ENCODE measurements at regions not wholly inside any gene's neighbourhood (a gene's known extent, or its start where the extent isn't known, plus 50 kb on each side); places are given as distances from the start of the nearest gene placed in this dataset.

DNA sequence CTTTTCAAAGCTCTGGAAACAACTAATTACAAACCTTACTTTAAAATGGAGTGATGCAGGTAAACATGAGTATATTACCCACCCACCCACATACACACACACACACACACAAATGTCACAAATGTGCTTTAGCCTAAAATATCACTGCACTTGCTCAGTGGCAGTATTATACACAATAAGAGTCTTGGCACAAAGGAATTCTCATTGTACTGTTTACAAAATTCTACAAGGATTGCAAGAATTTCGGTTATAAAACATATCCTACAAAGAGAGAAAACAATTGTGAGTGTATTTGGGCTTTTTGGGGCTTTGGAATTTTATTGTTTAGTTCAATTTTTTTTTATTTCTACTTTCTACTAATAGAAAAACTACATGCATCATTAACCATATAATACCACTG lies 113.2 kb upstream of the BEND6 start:
- no peak for TF ChIP-seq JUND (IDR thresholded peaks at IDR 0.05; ENCODE audit: low read depth)
- no peak for DNase-seq (ENCODE audit: low read depth in 1 of 2, low spot score in 1 of 2)
- in situ Hi-C loops (cut with HindIII; ENCODE audit: low pct_unique_long_range_greater_than_20kb, low sequenced_read_pairs) = no loop called here

- DNase-seq (ENCODE audit: low read depth in 1 of 2, low spot score in 1 of 2) = no peak
- in situ Hi-C loops (cut with HindIII; ENCODE audit: low pct_unique_long_range_greater_than_20kb, low sequenced_read_pairs) = no loop called here
- no peak for TF ChIP-seq JUND (IDR thresholded peaks at IDR 0.05; ENCODE audit: low read depth)
Measured at GRCh38 chr6:56841381-56841749, 113.5 kb upstream of the BEND6 start.

GRCh38 chr6:56840467-56841380 lies 114.2 kb upstream of the BEND6 start:
- peak in 1 of 2 experiments; percentile 6 for DNase-seq (ENCODE audit: low read depth in 1 of 2, low spot score in 1 of 2)
- in situ Hi-C loops (cut with HindIII; ENCODE audit: low pct_unique_long_range_greater_than_20kb, low sequenced_read_pairs) = no loop called here
- no peak for TF ChIP-seq JUND (IDR thresholded peaks at IDR 0.05; ENCODE audit: low read depth)

- in situ Hi-C loops (cut with HindIII; ENCODE audit: low pct_unique_long_range_greater_than_20kb, low sequenced_read_pairs) = no loop called here
- DNase-seq (ENCODE audit: low read depth in 1 of 2, low spot score in 1 of 2) = no peak
- no peak for TF ChIP-seq JUND (IDR thresholded peaks at IDR 0.05; ENCODE audit: low read depth)
Measured at GRCh38 chr6:56839533-56840183, 115.2 kb upstream of the BEND6 start.

- TF ChIP-seq JUND (IDR thresholded peaks at IDR 0.05; ENCODE audit: low read depth) = no peak
- in situ Hi-C loops (cut with HindIII; ENCODE audit: low pct_unique_long_range_greater_than_20kb, low sequenced_read_pairs) = no loop called here
- no peak for DNase-seq (ENCODE audit: low read depth in 1 of 2, low spot score in 1 of 2)
Measured at GRCh38 chr6:56838965-56839364, 115.9 kb upstream of the BEND6 start.

DNA sequence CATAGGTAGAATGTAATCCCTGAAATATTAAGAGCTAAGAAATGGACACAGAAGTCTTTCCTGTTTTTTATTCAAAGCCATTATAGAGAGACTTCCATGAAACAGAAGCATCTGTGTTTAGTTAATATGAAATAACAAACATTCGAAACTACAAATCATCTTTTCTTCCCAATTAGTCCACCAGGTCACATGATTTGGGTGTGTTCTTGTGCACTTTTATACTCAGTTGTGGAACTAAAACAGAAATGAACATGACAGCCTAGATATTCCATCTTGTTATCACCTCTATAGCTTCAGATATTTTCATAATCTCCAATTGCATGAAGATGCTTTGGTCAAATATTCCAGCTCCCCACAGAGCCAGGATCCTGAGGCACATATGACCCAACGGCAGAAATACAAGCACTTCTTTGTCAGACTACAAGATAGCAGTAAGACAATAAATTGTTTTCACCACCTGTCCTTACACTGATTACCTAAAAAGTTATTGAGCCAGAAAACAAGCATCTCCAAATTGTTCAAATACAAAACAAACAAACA lies 116.8 kb upstream of the BEND6 start:
- no peak for DNase-seq (ENCODE audit: low read depth in 1 of 2, low spot score in 1 of 2)
- in situ Hi-C loops (cut with HindIII; ENCODE audit: low pct_unique_long_range_greater_than_20kb, low sequenced_read_pairs) = no loop called here
- TF ChIP-seq JUND (IDR thresholded peaks at IDR 0.05; ENCODE audit: low read depth) = no peak

GRCh38 chr6:56837322-56837894 lies 117.5 kb upstream of the BEND6 start:
- in situ Hi-C loops (cut with HindIII; ENCODE audit: low pct_unique_long_range_greater_than_20kb, low sequenced_read_pairs) = no loop called here
- peak in 1 of 2 experiments; percentile 30 for DNase-seq (ENCODE audit: low read depth in 1 of 2, low spot score in 1 of 2)
- TF ChIP-seq JUND (IDR thresholded peaks at IDR 0.05; ENCODE audit: low read depth) = no peak

DNA sequence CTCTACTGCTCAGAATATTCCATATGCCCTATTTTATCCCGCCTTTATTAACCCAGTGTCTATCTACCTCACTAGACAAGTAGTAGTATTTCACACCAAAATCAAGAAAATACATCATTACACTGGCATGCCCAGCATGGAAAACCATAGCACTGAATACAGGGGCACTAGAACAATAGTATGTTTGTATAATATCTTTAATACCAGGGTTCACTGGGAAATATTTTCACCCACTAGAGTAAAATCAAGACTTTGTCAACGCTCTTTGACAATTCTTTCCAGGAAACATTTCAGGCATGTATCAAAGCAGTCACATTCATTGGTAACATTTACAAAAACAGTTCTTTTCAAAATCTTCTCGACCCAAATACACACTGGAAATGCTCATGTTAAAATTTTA lies 119.3 kb upstream of the BEND6 start:
- no peak for TF ChIP-seq JUND (IDR thresholded peaks at IDR 0.05; ENCODE audit: low read depth)
- no peak for DNase-seq (ENCODE audit: low read depth in 1 of 2, low spot score in 1 of 2)
- in situ Hi-C loops (cut with HindIII; ENCODE audit: low pct_unique_long_range_greater_than_20kb, low sequenced_read_pairs) = no loop called here

DNA sequence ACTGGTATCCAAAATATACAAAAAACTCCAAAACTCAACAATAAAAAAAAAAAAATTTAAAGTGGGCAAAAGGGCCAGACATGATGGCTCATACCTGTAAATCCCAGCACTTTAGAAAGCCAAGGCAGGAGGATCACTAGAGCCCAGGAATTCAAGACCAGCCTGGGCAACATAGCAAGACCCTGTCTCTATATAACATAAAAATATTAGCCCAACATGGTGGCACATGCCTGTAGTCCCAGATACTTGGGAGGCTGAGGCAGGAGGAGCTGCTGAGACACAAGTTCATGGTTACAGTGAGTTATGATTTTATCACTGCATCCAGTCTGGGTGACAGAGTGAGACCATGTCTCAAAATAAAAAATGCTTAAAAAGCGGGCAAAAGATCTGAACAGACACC lies 121.0 kb upstream of the BEND6 start:
- TF ChIP-seq JUND (IDR thresholded peaks at IDR 0.05; ENCODE audit: low read depth) = no peak
- in situ Hi-C loops (cut with HindIII; ENCODE audit: low pct_unique_long_range_greater_than_20kb, low sequenced_read_pairs) = no loop called here

GRCh38 chr6:56833127-56833791 lies 121.6 kb upstream of the BEND6 start:
- TF ChIP-seq JUND (IDR thresholded peaks at IDR 0.05; ENCODE audit: low read depth) = no peak
- DNase-seq (ENCODE audit: low read depth in 1 of 2, low spot score in 1 of 2) = no peak
- in situ Hi-C loops (cut with HindIII; ENCODE audit: low pct_unique_long_range_greater_than_20kb, low sequenced_read_pairs) = no loop called here

More for the DNA sequence above, 121.0 kb upstream of the BEND6 start:
- no peak for DNase-seq (ENCODE audit: low read depth in 1 of 2, low spot score in 1 of 2)

GRCh38 chr6:56832225-56832624 lies 122.7 kb upstream of the BEND6 start:
- no peak for DNase-seq (ENCODE audit: low read depth in 1 of 2, low spot score in 1 of 2)
- in situ Hi-C loops (cut with HindIII; ENCODE audit: low pct_unique_long_range_greater_than_20kb, low sequenced_read_pairs) = no loop called here

DNA sequence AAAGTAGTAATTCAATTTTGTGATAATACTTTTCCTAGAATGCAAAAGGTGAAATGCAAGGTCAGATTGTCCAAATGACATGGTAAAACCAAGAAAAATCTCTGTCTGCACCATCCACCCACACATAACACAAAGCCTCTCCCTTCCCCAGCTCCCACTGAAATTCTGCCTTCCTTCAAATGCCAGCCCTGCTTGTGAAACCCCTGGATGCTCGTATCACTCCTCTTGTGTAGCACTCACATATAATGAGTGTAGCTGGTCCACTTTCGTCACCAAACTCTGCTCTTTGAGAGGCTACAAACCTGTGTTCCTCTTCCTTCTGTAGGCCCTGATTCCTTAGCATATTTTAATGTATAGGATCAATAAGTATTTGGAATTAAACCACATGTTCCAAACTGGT lies 123.6 kb upstream of the BEND6 start:
- no peak for DNase-seq (ENCODE audit: low read depth in 1 of 2, low spot score in 1 of 2)
- in situ Hi-C loops (cut with HindIII; ENCODE audit: low pct_unique_long_range_greater_than_20kb, low sequenced_read_pairs) = no loop called here

More at GRCh38 chr6:56832225-56832624, 122.7 kb upstream of the BEND6 start:
- TF ChIP-seq JUND (IDR thresholded peaks at IDR 0.05; ENCODE audit: low read depth) = no peak

More for the DNA sequence above, 123.6 kb upstream of the BEND6 start:
- TF ChIP-seq JUND (IDR thresholded peaks at IDR 0.05; ENCODE audit: low read depth) = no peak

All from T47D (cell line).